BJ (cell line): ENCODE measurements at regions not wholly inside any gene's neighbourhood (a gene's known extent, or its start where the extent isn't known, plus 50 kb on each side); places are given as distances from the start of the nearest gene placed in this dataset.

Source experiments
- CTCF ChIA-PET: fragments of 350-600 bp; formaldehyde crosslinking; extraction: SDS; loops from one replicate; lab custom pipeline; 2021; ENCODE audit warnings: antibody characterized with exemption, inconsistent platforms; lab: Yijun Ruan, JAX
- POLR2A ChIA-PET: fragments of 300-600 bp; sonication (Branson Sonifier 250); formaldehyde crosslinking; extraction: SDS; loops from one replicate; lab custom pipeline; 2021; ENCODE audit warnings: antibody characterized with exemption; lab: Charles Lee
- DNase-seq: peaks from one replicate; pipeline ENCODE4 v3.0.0-alpha.2; 2011; ENCODE audit warnings: low read depth
- H3K27me3 ChIP-seq: 2 replicates; pipeline ENCODE4 v1.6.0; 2011; ENCODE audit warnings: low read length; ENCODE audit not compliant: control insufficient read depth, insufficient read depth
- H3K36me3 ChIP-seq: 2 replicates; pipeline ENCODE4 v1.5.1; 2011; ENCODE audit warnings: low read length; ENCODE audit not compliant: control insufficient read depth, insufficient read depth
- H3K4me3 ChIP-seq: 2 replicates; pipeline ENCODE4 v1.5.1; 2011; ENCODE audit warnings: low read depth, mild to moderate bottlenecking, control low read depth, low read length
- CTCF ChIP-seq: IDR thresholded peaks from 2 replicates; pipeline ENCODE4 v1.5.1; 2011; ENCODE audit warnings: low read depth, mild to moderate bottlenecking, control low read depth, inconsistent platforms, low read length, moderate library complexity; ENCODE audit not compliant: insufficient read depth

- no peak for DNase-seq
- POLR2A ChIA-PET: no interaction called here
Measured at GRCh38 chr7:67854221-67855178, 857.9 kb downstream of the TYW1 start.

GRCh38 chr7:67855322-67855721, 858.7 kb downstream of the TYW1 start:
- no peak for TF ChIP-seq CTCF
- DNase-seq: no peak
- ChIA-PET CTCF (no interaction called here), POLR2A (no interaction called here)
- no peaks in the 10 kb centered on the region for H3K27me3 ChIP-seq
- H3K36me3 ChIP-seq: no peaks in the 10 kb centered on the region
- H3K4me3 ChIP-seq: no peak overlapping the region

More at GRCh38 chr7:67854221-67855178, 857.9 kb downstream of the TYW1 start:
- no peak for TF ChIP-seq CTCF
- no peaks in the 10 kb centered on the region for H3K27me3 ChIP-seq
- CTCF ChIA-PET: no interaction called here
- H3K36me3 ChIP-seq: no peaks in the 10 kb centered on the region
- H3K4me3 ChIP-seq: no peak overlapping the region

DNA sequence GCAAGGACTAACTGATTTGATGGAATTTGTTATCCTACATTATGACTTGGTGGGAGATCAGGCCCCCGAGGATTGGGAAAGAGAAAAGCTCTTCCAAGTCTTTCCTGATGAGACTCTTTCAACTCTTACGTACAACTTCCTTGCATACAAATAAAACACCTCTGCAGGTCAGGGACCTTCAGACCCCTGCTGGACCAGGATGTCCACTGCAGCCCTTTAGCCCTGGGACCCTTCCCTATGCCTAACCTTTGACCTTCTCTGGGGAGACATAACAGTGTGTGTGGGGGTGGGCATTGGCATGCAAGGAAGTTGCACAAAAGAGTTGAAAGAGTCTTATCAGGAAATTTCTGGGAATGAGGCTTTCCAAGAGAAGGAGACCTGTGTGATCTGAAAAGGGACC, 859.4 kb downstream of the TYW1 start:
- TF ChIP-seq CTCF: no peak
- no peaks in the 10 kb centered on the region for H3K27me3 ChIP-seq
- H3K4me3 ChIP-seq: no peak overlapping the region
- POLR2A ChIA-PET: no interaction called here
- DNase-seq: no peak
- H3K36me3 ChIP-seq: no peaks in the 10 kb centered on the region
- CTCF ChIA-PET: no interaction called here

DNA sequence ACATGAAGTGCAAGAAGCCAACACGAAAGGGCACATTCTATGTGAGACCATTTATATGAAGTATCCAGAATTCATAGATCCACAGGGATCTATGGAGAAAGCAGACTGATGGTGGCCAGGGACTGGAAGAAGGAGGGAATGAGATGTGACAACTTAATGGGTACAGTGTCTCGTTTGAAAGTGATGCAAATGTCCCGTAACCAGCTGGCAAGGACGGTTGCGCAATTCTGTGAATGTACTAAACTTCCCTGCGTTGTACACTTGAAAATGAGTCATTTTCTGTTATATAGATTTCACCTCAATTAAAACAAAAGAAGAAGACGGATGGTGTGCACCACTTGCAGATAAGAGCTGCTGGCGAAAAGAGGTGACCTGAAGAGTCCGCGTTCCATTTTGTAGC, 861.1 kb downstream of the TYW1 start:
- no peak for TF ChIP-seq CTCF
- POLR2A ChIA-PET: no interaction called here
- H3K4me3 ChIP-seq: no peak overlapping the region
- no peaks in the 10 kb centered on the region for H3K27me3 ChIP-seq
- CTCF ChIA-PET: no interaction called here
- H3K36me3 ChIP-seq: no peaks in the 10 kb centered on the region
- DNase-seq: no peak

DNA sequence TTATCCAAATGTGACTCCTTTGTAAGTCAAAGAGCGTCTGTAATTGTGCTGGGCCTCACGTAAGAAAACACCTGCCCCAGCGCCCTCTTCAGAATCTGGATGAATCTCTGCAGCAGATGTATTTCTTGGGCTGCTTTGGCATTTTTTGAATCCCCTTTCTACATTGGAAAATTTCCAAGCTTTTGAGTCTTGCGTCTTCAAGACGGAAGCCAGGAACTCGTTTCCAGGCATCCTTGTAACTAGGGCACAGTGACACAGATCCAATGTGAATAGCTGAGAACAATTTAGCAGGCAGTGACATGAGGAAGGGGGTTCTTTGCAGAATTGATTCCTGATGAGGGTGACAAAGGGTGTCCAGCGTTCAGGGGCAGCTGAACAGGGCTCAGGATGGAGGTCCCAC, 862.3 kb downstream of the TYW1 start:
- Histone ChIP-seq H3K4me3 (no peak overlapping the region), H3K36me3 (no peaks in the 10 kb centered on the region), H3K27me3 (no peaks in the 10 kb centered on the region)
- DNase-seq: no peak
- POLR2A ChIA-PET: no interaction called here
- CTCF ChIA-PET: no interaction called here
- no peak for TF ChIP-seq CTCF
